Esophagus squamous epithelium (tissue), 5 donors: ENCODE measurements at regions not wholly inside any gene's neighbourhood (a gene's known extent, or its start where the extent isn't known, plus 50 kb on each side); places are given as distances from the start of the nearest gene placed in this dataset.

Experiments
- DNase-seq: peaks from one replicate; lab custom pipeline; 2025; lab: John Stamatoyannopoulos, UW
- H3K27ac ChIP-seq, 4 donors: fragments of 200-600 bp; sonication (generic); one replicate each; pipeline ENCODE4 v1.5.1; 2016 to 2019; ENCODE audit warnings: mild to moderate bottlenecking in 1 of 4
- H3K27me3 ChIP-seq, 4 donors: fragments of 200-600 bp; sonication (generic); 1 replicate in 3 of 4; 2 replicates in 1 of 4; pipeline versions ENCODE4 v1.5.1 to v1.6.0; 2017 to 2021; ENCODE audit warnings: antibody characterized with exemption in 1 of 4
- H3K36me3 ChIP-seq, 3 donors: fragments of 200-600 bp; sonication (generic); one replicate each; pipeline ENCODE4 v1.5.1; 2016 to 2019
- H3K4me1 ChIP-seq, 3 donors: fragments of 200-600 bp; sonication (generic); one replicate each; pipeline ENCODE4 v1.5.1; 2017 to 2019
- H3K4me3 ChIP-seq, 4 donors: fragments of 200-600 bp; sonication (generic); 1 replicate in 3 of 4; 2 replicates in 1 of 4; pipeline ENCODE4 v1.5.1; 2016 to 2019; ENCODE audit warnings: mild to moderate bottlenecking in 2 of 4, moderate library complexity in 1 of 4
- H3K9me3 ChIP-seq, 3 donors: fragments of 200-600 bp; sonication (generic); one replicate each; pipeline ENCODE4 v1.5.1; 2016 to 2019
- CTCF ChIP-seq, 6 experiments: fragments of 450-650 bp in 4 of 6; fragments of 200-600 bp in 2 of 6; sonication (generic) in 2 of 6; IDR thresholded peaks; one replicate each; pipeline ENCODE4 v1.5.1; 2016 to 2019; ENCODE audit warnings: antibody characterized with exemption in 6 of 6, mild to moderate bottlenecking in 4 of 6, moderate library complexity in 4 of 6
- POLR2A ChIP-seq, 4 donors: fragments of 450-650 bp; IDR thresholded peaks; one replicate each; pipeline ENCODE4 v1.6.1; 2017; ENCODE audit warnings: antibody characterized with exemption in 4 of 4, mild to moderate bottlenecking in 4 of 4, moderate library complexity in 3 of 4
- WGBS, 2 donors: methylation state at CpG; one replicate each; pipeline ENCODE4 v1.1.5; 2018; 5-methylcytosine and 5-hydroxymethylcytosine counted together
- intact Hi-C: fragments of 100-400 bp; cut with DNase I; formaldehyde crosslinking; loops from one replicate; pipeline ENCODE4 v1.15.0; 2022
- donor health status: DM: yes; HTN: yes; CAD: no.

GRCh38 chr11:72525466-72525865, 91.1 kb upstream of the CLPB start:
- DNase-seq, result no peak
- TF ChIP-seq POLR2A (IDR thresholded peaks at IDR 0.05) (no peak), CTCF (IDR thresholded peaks at IDR 0.05) (no peak)
- H3K27me3 ChIP-seq, result no peaks in the 10 kb centered on the region
- no peak overlapping the region for H3K27ac ChIP-seq
- no peaks in the 10 kb centered on the region for H3K9me3 ChIP-seq
- no peaks in the 10 kb centered on the region for H3K36me3 ChIP-seq
- H3K4me3 ChIP-seq, result no peak overlapping the region
- intact Hi-C loops, result no loop called here
- 36 to 82% methylated on average over 1 to 3 of the region's 3 CpGs for WGBS, 2 donors
- no peaks in the 10 kb centered on the region for H3K4me1 ChIP-seq

- H3K27me3 ChIP-seq, result no peaks in the 10 kb centered on the region
- no peaks in the 10 kb centered on the region for H3K36me3 ChIP-seq
- H3K9me3 ChIP-seq, result no peaks in the 10 kb centered on the region
- H3K4me1 ChIP-seq, result peaks cover 0 to 2% (median 0%) of the 10 kb centered on the region in 3 donors
- H3K27ac ChIP-seq, result no peak overlapping the region
- WGBS, 2 donors, result 81 to 100% methylated on average over 2 of the region's 2 CpGs
- DNase-seq, result no peak
- intact Hi-C loops, result no loop called here
- H3K4me3 ChIP-seq, result no peak overlapping the region
- no peak for TF ChIP-seq POLR2A (IDR thresholded peaks at IDR 0.05)
- TF ChIP-seq CTCF (IDR thresholded peaks at IDR 0.05), result no peak
These were observed 90.4 kb upstream of the CLPB start for GRCh38 chr11:72524711-72525110.

GRCh38 chr11:72523991-72524390, 89.7 kb upstream of the CLPB start:
- WGBS, 2 donors, result 96% methylated on average over 2 of the region's 2 CpGs
- H3K27ac ChIP-seq, result no peak overlapping the region
- H3K27me3 ChIP-seq, result no peaks in the 10 kb centered on the region
- peaks cover 0 to 5% (median 3%) of the 10 kb centered on the region in 3 donors for H3K4me1 ChIP-seq
- no peaks in the 10 kb centered on the region for H3K36me3 ChIP-seq
- no peak overlapping the region for H3K4me3 ChIP-seq
- TF ChIP-seq POLR2A (IDR thresholded peaks at IDR 0.05), result no peak
- TF ChIP-seq CTCF (IDR thresholded peaks at IDR 0.05), result no peak
- intact Hi-C loops, result no loop called here
- H3K9me3 ChIP-seq, result no peaks in the 10 kb centered on the region
- no peak for DNase-seq

- TF ChIP-seq POLR2A (IDR thresholded peaks at IDR 0.05), result no peak
- no peak for TF ChIP-seq CTCF (IDR thresholded peaks at IDR 0.05)
- Histone ChIP-seq H3K27ac (no peak overlapping the region), H3K4me3 (no peak overlapping the region), H3K36me3 (no peaks in the 10 kb centered on the region), H3K4me1 (peaks cover 0 to 5% (median 5%) of the 10 kb centered on the region in 3 donors), H3K9me3 (no peaks in the 10 kb centered on the region), H3K27me3 (no peaks in the 10 kb centered on the region)
- intact Hi-C loops, result no loop called here
- 63 to 75% methylated on average over 3 to 6 of the region's 6 CpGs for WGBS, 2 donors
- no peak for DNase-seq
These were observed 87.9 kb upstream of the CLPB start for GRCh38 chr11:72522186-72522585.

DNA sequence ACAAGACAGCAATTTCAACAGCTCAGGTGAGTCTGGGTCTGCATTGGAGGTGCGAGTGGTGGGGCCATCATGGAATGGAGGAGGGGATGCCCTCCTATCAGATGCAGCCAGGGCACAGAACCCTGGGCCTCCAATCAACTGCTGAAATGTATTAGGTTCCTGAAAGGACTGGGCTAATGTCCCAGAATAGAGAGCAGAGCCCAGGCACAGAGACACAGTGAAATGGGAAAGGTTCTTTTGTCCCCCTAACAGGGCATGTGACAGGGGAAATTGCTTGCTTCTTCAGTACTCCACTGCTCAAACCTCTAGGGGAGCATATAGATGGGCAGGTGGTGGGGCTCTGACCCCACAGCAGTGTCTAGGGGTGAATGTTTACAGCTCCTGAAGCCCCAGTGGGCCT, 87.3 kb upstream of the CLPB start:
- TF ChIP-seq POLR2A (IDR thresholded peaks at IDR 0.05), result no peak
- TF ChIP-seq CTCF (IDR thresholded peaks at IDR 0.05), result no peak
- 85 to 100% methylated on average over 1 of the region's 1 CpG for WGBS, 2 donors
- peaks cover 0 to 5% (median 5%) of the 10 kb centered on the region in 3 donors for H3K4me1 ChIP-seq
- intact Hi-C loops, result no loop called here
- H3K27me3 ChIP-seq, result no peaks in the 10 kb centered on the region
- no peak for DNase-seq
- H3K27ac ChIP-seq, result no peak overlapping the region
- no peaks in the 10 kb centered on the region for H3K36me3 ChIP-seq
- no peak overlapping the region for H3K4me3 ChIP-seq
- H3K9me3 ChIP-seq, result no peaks in the 10 kb centered on the region
